ENCODE measurements at regions not wholly inside any gene's neighbourhood (a gene's known extent, or its start where the extent isn't known, plus 50 kb on each side); places are given as distances from the start of the nearest gene placed in this dataset.

- Mint-ChIP-seq H3K4me1 (peaks cover 38% of the 10 kb centered on the region), H3K36me3 (no peaks in the 10 kb centered on the region), H3K4me3 (no peak overlapping the region), H3K9me3 (no peaks in the 10 kb centered on the region; the same call in 1 of the 2 replicates), H3K27ac (no peak overlapping the region), H3K27me3 (ENCODE audit: low read depth) (no peaks in the 10 kb centered on the region)
- ATAC-seq (no peak), DNase-seq (ENCODE audit: low spot score) (no peak)
- ChIA-PET POLR2A (no interaction called here), CTCF (no interaction called here)
- TF ChIP-seq MLX (CRISPR knock-in tag; IDR thresholded peaks at IDR 0.05) (no peak), KAT7 (CRISPR knock-in tag; IDR thresholded peaks at IDR 0.05; ENCODE audit: borderline replicate concordance) (no peak), ATF1 (CRISPR knock-in tag; IDR thresholded peaks at IDR 0.05) (no peak), SOX15 (CRISPR knock-in tag; IDR thresholded peaks at IDR 0.05) (no peak), ZNF423 (CRISPR knock-in tag; IDR thresholded peaks at IDR 0.05) (no peak), ATF3 (CRISPR knock-in tag; conservative IDR thresholded peaks at IDR 0.05) (no peak), MYBL2 (CRISPR knock-in tag; IDR thresholded peaks at IDR 0.05) (no peak), E2F4 (CRISPR knock-in tag; IDR thresholded peaks at IDR 0.05; ENCODE audit: borderline replicate concordance, low read depth) (no peak), TP53 (CRISPR knock-in tag; IDR thresholded peaks at IDR 0.05) (no peak), ZNF512 (CRISPR knock-in tag; IDR thresholded peaks at IDR 0.05; ENCODE audit: borderline replicate concordance) (no peak), FOXK1 (CRISPR knock-in tag; IDR thresholded peaks at IDR 0.05) (no peak), NFYB (CRISPR knock-in tag; conservative IDR thresholded peaks at IDR 0.05; ENCODE audit: low read depth) (no peak), ZBTB43 (CRISPR knock-in tag; IDR thresholded peaks at IDR 0.05) (no peak)
- TF ChIP-seq, protein P1, sequence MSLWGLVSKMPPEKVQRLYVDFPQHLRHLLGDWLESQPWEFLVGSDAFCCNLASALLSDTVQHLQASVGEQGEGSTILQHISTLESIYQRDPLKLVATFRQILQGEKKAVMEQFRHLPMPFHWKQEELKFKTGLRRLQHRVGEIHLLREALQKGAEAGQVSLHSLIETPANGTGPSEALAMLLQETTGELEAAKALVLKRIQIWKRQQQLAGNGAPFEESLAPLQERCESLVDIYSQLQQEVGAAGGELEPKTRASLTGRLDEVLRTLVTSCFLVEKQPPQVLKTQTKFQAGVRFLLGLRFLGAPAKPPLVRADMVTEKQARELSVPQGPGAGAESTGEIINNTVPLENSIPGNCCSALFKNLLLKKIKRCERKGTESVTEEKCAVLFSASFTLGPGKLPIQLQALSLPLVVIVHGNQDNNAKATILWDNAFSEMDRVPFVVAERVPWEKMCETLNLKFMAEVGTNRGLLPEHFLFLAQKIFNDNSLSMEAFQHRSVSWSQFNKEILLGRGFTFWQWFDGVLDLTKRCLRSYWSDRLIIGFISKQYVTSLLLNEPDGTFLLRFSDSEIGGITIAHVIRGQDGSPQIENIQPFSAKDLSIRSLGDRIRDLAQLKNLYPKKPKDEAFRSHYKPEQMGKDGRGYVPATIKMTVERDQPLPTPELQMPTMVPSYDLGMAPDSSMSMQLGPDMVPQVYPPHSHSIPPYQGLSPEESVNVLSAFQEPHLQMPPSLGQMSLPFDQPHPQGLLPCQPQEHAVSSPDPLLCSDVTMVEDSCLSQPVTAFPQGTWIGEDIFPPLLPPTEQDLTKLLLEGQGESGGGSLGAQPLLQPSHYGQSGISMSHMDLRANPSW (CRISPR knock-in tag; conservative IDR thresholded peaks at IDR 0.05; ENCODE audit: low read depth) = no peak
- TF ChIP-seq, protein P2, sequence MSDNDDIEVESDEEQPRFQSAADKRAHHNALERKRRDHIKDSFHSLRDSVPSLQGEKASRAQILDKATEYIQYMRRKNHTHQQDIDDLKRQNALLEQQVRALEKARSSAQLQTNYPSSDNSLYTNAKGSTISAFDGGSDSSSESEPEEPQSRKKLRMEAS (CRISPR knock-in tag; IDR thresholded peaks at IDR 0.05) = no peak
Measured at GRCh38 chr20:40291493-40292135, 397.4 kb downstream of the MAFB start.

DNA sequence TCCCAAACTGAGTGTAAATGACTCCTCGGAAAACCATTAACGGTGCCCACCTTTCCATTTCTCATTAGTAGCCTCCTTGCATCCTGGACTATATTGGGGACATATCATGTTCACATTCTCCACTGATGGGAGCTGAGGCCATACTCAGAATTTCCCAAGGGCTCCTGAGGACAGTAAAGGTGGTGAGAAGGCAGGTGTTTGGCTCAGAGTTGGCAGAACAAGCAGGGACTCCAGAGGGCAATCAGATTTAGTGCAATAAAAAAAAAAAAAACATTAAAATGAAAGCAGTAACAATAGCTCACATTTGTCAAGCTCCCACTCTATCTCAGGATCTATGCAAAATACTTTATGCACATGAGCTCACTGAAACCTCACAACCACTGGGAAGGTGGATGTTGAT lies 401.4 kb downstream of the MAFB start:
- Mint-ChIP-seq H3K4me3 (no peak overlapping the region), H3K27me3 (ENCODE audit: low read depth) (no peaks in the 10 kb centered on the region), H3K27ac (peak overlapping the region; percentile 43; the same call in 1 of the 2 replicates), H3K36me3 (peaks cover 6% of the 10 kb centered on the region), H3K9me3 (no peaks in the 10 kb centered on the region; the same call in 1 of the 2 replicates), H3K4me1 (peaks cover 57% of the 10 kb centered on the region)
- POLR2A ChIA-PET = interaction anchor here (1.1 to 1.3 kb wide), 2 partner anchors 9 to 13 kb away, joined by 3 to 5 read pairs; no protein-coding TSS in a partner anchor
- DNase-seq (ENCODE audit: low spot score) (no peak), ATAC-seq (no peak)
- CTCF ChIA-PET = interaction anchor here (1.3 to 3.0 kb wide), 4 partner anchors 10 to 414 kb away, joined by 3 to 11 read pairs (median 6); no protein-coding TSS in a partner anchor
- TF ChIP-seq ATF3 (CRISPR knock-in tag; conservative IDR thresholded peaks at IDR 0.05) = no peak
- TF ChIP-seq ESRRA (CRISPR knock-in tag; IDR thresholded peaks at IDR 0.05; ENCODE audit: borderline replicate concordance) = no peak
- TF ChIP-seq ZNF532 (CRISPR knock-in tag; IDR thresholded peaks at IDR 0.05; ENCODE audit: borderline replicate concordance) = no peak
- no peak for TF ChIP-seq GTF2I (CRISPR knock-in tag; conservative IDR thresholded peaks at IDR 0.05)
- TF ChIP-seq ATF1 (CRISPR knock-in tag; IDR thresholded peaks at IDR 0.05) = no peak
- no peak for TF ChIP-seq USF2 (CRISPR knock-in tag; IDR thresholded peaks at IDR 0.05)

Data from WTC11 (cell line).